22Rv1 (cell line): ENCODE measurements at regions not wholly inside any gene's neighbourhood (a gene's known extent, or its start where the extent isn't known, plus 50 kb on each side); places are given as distances from the start of the nearest gene placed in this dataset.
"Not testable (repeated sequence)": the region's sequence is repeated elsewhere in the genome, so short reads cannot be mapped to it uniquely, and the experiment has no call there.

ENCODE experiments used
- ZFX ChIP-seq: fragments of 450-650 bp; IDR thresholded peaks from 2 replicates; pipeline ENCODE4 v1.6.1; 2017; ENCODE audit warnings: antibody characterized with exemption, borderline replicate concordance
- TF ChIP-seq, protein P1 (sequence below): fragments of 450-650 bp; IDR thresholded peaks from 2 replicates; pipeline ENCODE4 v1.5.1; 2017; ENCODE audit warnings: mild to moderate bottlenecking

DNA sequence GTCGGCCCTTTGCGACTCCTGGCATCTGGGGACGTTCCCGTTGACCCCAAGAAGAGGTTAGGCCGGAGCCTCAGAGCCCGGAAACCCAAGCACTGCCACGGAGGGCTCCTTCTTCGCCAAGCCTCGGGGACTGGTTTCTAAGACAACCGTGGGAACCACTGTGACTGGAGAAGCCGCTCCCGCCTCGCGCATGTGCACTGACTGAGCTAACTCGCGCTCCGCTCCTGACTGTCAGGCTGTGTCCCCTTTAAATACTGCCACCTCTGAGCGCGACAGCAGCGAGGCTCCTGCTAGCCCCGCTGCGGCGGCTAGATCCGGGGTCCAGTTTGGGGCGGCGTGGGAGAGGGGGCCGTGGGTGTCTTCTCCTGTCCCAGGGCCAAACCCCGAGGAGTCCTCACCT is 104.2 kb upstream of the FOXD4L5 start:
- TF ChIP-seq, protein P1, sequence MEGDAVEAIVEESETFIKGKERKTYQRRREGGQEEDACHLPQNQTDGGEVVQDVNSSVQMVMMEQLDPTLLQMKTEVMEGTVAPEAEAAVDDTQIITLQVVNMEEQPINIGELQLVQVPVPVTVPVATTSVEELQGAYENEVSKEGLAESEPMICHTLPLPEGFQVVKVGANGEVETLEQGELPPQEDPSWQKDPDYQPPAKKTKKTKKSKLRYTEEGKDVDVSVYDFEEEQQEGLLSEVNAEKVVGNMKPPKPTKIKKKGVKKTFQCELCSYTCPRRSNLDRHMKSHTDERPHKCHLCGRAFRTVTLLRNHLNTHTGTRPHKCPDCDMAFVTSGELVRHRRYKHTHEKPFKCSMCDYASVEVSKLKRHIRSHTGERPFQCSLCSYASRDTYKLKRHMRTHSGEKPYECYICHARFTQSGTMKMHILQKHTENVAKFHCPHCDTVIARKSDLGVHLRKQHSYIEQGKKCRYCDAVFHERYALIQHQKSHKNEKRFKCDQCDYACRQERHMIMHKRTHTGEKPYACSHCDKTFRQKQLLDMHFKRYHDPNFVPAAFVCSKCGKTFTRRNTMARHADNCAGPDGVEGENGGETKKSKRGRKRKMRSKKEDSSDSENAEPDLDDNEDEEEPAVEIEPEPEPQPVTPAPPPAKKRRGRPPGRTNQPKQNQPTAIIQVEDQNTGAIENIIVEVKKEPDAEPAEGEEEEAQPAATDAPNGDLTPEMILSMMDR, result not testable (repeated sequence)
- not testable (repeated sequence) for TF ChIP-seq ZFX
